MCF 10A (cell line): ENCODE measurements at regions not wholly inside any gene's neighbourhood (a gene's known extent, or its start where the extent isn't known, plus 50 kb on each side); places are given as distances from the start of the nearest gene placed in this dataset.

Experiments
- BruUV-seq: library from RNA; stranded (reverse); fragments of 400-500 nt; replicated peaks from 2 replicates; lab custom pipeline; 2021; lab: Mats Ljungman, UMichigan
- CTCF ChIA-PET: fragments of 300-600 bp; sonication (Branson Sonifier 250); formaldehyde crosslinking; extraction: SDS; loops from one replicate; lab custom pipeline; 2021; ENCODE audit warnings: antibody characterized with exemption, inconsistent platforms; lab: Yijun Ruan, JAX
- POLR2A ChIA-PET: fragments of 300-600, 350-650 bp; sonication (Branson Sonifier 250); formaldehyde crosslinking; extraction: SDS; loops from one replicate; lab custom pipeline; 2020; ENCODE audit warnings: antibody characterized with exemption, inconsistent platforms; lab: Yijun Ruan, JAX
- DNase-seq: peaks from one replicate; pipeline ENCODE4 v3.0.0-alpha.2; 2018; ENCODE audit not compliant: unreplicated experiment
- H3K27ac Mint-ChIP-seq: one replicate; pipeline ENCODE4 v1.8.0; 2022; ENCODE audit warnings: mild to moderate bottlenecking, low read depth, mixed read lengths; ENCODE audit not compliant: unreplicated experiment
- H3K27me3 Mint-ChIP-seq: one replicate; pipeline ENCODE4 v1.8.0; 2022; ENCODE audit warnings: mixed read lengths; ENCODE audit not compliant: insufficient read depth, unreplicated experiment
- H3K36me3 Mint-ChIP-seq: one replicate; pipeline ENCODE4 v1.8.0; 2022; ENCODE audit warnings: mild to moderate bottlenecking, moderate library complexity, mixed read lengths; ENCODE audit not compliant: insufficient read depth, unreplicated experiment
- H3K4me1 Mint-ChIP-seq: one replicate; pipeline ENCODE4 v1.8.0; 2022; ENCODE audit warnings: mixed read lengths; ENCODE audit not compliant: insufficient read depth, unreplicated experiment
- H3K4me3 Mint-ChIP-seq: one replicate; pipeline ENCODE4 v1.8.0; 2022; ENCODE audit warnings: mild to moderate bottlenecking, moderate library complexity, mixed read lengths; ENCODE audit not compliant: unreplicated experiment
- H3K9me3 Mint-ChIP-seq: one replicate; pipeline ENCODE4 v1.8.0; 2022; ENCODE audit warnings: mixed read lengths; ENCODE audit not compliant: unreplicated experiment
- CTCF ChIP-seq: fragments of 200-600 bp; IDR thresholded peaks from one replicate; pipeline ENCODE4 v1.8.0; 2022; ENCODE audit warnings: antibody characterized with exemption, mild to moderate bottlenecking; ENCODE audit not compliant: unreplicated experiment
- intact Hi-C: fragments of 100-400 bp; cut with micrococcal nuclease; formaldehyde crosslinking; loops from 2 replicates; pipeline ENCODE4 v1.14.1; 2022

- H3K4me3 Mint-ChIP-seq: no peak overlapping the region
- H3K9me3 Mint-ChIP-seq: no peaks in the 10 kb centered on the region
- ChIA-PET POLR2A (interaction anchor here (0.5 to 41.8 kb wide), 12 partner anchors 9 to 1144 kb away, joined by 3 to 6956 read pairs (median 4); partner anchors contain the start of gene PLXNA2), CTCF (interaction anchor here (0.8 to 41.1 kb wide), 11 partner anchors 8 to 139 kb away, joined by 3 to 1242 read pairs (median 12); no protein-coding TSS in a partner anchor)
- no peaks in the 10 kb centered on the region for H3K36me3 Mint-ChIP-seq
- peaks cover 58% of the 10 kb centered on the region for H3K4me1 Mint-ChIP-seq
- peak overlapping the region; percentile 79 for H3K27ac Mint-ChIP-seq
- no peaks in the 10 kb centered on the region for H3K27me3 Mint-ChIP-seq
- peak; percentile 45 for DNase-seq
- intact Hi-C loops: loop anchor here (2.0 kb wide), 2 partner anchors 29 to 31 kb away; no protein-coding TSS in a partner anchor
- no TSS peak for BruUV-seq
- no peak for TF ChIP-seq CTCF
Observed at GRCh38 chr1:209387969-209388329, 195.6 kb upstream of the CAMK1G start.

DNA sequence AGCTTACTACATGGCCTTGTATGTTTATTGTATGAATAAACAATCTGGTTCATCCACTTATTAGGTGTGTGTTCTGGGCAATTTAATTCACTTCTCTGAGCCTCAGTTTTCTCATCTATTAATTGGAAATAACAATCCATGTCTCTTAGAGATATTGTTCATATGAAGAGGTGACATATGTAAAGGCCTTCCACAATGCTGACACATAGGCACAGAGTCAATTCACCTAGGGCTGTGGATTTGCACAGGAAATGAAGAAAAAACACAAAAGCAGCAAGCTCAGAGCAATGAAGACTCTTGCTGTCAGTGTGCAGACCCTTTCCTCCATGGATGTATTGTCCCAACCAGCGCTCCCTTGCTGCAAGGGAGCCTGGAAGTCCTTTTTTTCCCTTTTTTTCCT lies 195.2 kb upstream of the CAMK1G start:
- peak; percentile 37 for DNase-seq
- BruUV-seq: no TSS peak
- intact Hi-C loops: loop anchor here (2.0 kb wide), 2 partner anchors 28 to 32 kb away; no protein-coding TSS in a partner anchor
- peak overlapping the region; percentile 22 for H3K4me3 Mint-ChIP-seq
- no peaks in the 10 kb centered on the region for H3K36me3 Mint-ChIP-seq
- no peaks in the 10 kb centered on the region for H3K27me3 Mint-ChIP-seq
- H3K27ac Mint-ChIP-seq: peak overlapping the region; percentile 79
- no peaks in the 10 kb centered on the region for H3K9me3 Mint-ChIP-seq
- TF ChIP-seq CTCF: no peak
- ChIA-PET CTCF (interaction anchor here (0.6 to 41.1 kb wide), 13 partner anchors 8 to 1204 kb away, joined by 3 to 1242 read pairs (median 10); no protein-coding TSS in a partner anchor), POLR2A (interaction anchor here (0.5 to 41.8 kb wide), 14 partner anchors 8 to 1281 kb away, joined by 3 to 6956 read pairs (median 4); partner anchors contain the start of gene PLXNA2)
- peaks cover 54% of the 10 kb centered on the region for H3K4me1 Mint-ChIP-seq

DNA sequence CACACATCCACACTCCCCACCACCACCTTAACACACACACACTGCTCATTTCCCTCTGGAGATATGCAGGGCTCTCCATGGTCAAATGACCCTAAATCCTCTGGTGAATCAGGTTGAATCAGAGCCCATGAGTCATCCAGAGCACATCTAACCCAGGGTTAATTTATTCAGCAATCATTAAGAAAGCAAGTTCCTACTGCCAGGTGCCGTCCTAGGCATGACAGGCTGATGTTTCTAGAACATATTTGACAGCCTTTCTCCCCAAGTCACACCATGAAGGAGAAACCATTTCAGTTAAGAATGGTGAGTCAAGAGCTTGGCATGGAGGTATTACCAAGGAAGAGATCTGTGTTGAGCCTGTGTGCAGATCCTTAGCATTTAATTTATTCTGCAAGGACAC lies 194.3 kb upstream of the CAMK1G start:
- Mint-ChIP-seq H3K4me1 (peaks cover 45% of the 10 kb centered on the region), H3K36me3 (no peaks in the 10 kb centered on the region), H3K27ac (peak overlapping the region; percentile 79), H3K9me3 (no peaks in the 10 kb centered on the region), H3K27me3 (no peaks in the 10 kb centered on the region), H3K4me3 (peak overlapping the region; percentile 22)
- ChIA-PET POLR2A (interaction anchor here (0.6 to 41.8 kb wide), 6 partner anchors 7 to 387 kb away, joined by 3 to 6956 read pairs (median 260); no protein-coding TSS in a partner anchor), CTCF (interaction anchor here (0.7 to 41.1 kb wide), 9 partner anchors 10 to 100 kb away, joined by 3 to 1242 read pairs (median 6); no protein-coding TSS in a partner anchor)
- DNase-seq: peak; percentile 99
- intact Hi-C loops: loop anchor here (1.0 to 2.0 kb wide), 5 partner anchors 9 to 43 kb away; no protein-coding TSS in a partner anchor
- BruUV-seq: no TSS peak
- TF ChIP-seq CTCF: no peak

DNA sequence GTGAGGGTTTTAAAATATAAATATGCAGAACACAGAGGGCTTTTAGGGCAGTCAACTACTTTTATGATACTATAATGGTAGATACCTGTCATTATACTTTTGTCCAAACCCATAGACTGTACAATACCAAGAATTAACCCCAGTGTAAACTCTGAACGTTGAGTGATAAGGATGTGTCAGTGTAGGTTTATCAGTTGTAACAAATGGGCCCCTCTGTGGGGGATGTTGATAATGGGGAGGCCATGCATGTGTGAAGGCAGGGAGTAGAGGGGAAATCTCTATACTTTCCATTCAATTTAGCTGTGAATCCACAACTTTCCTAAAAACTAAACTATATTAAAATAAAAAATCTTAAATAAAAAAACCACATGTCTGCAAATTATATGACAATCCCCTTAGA lies 193.5 kb upstream of the CAMK1G start:
- H3K27ac Mint-ChIP-seq: peak overlapping the region; percentile 79
- H3K36me3 Mint-ChIP-seq: no peaks in the 10 kb centered on the region
- no TSS peak for BruUV-seq
- POLR2A ChIA-PET: interaction anchor here (0.6 to 41.8 kb wide), 6 partner anchors 7 to 176 kb away, joined by 3 to 6956 read pairs (median 260); no protein-coding TSS in a partner anchor
- H3K9me3 Mint-ChIP-seq: no peaks in the 10 kb centered on the region
- intact Hi-C loops: loop anchor here (1.0 to 2.0 kb wide), 5 partner anchors 8 to 42 kb away; no protein-coding TSS in a partner anchor
- no peaks in the 10 kb centered on the region for H3K27me3 Mint-ChIP-seq
- CTCF ChIA-PET: interaction anchor here (0.7 to 41.1 kb wide), 10 partner anchors 9 to 123 kb away, joined by 3 to 1242 read pairs (median 6); no protein-coding TSS in a partner anchor
- TF ChIP-seq CTCF: no peak
- peaks cover 43% of the 10 kb centered on the region for H3K4me1 Mint-ChIP-seq
- no peak for DNase-seq
- no peak overlapping the region for H3K4me3 Mint-ChIP-seq
